GM19351 (cell line): ENCODE measurements at regions not wholly inside any gene's neighbourhood (a gene's known extent, or its start where the extent isn't known, plus 50 kb on each side); places are given as distances from the start of the nearest gene placed in this dataset.

Experiments used
- ATAC-seq: cut with Tn5 transposase; IDR thresholded peaks from one replicate; pipeline ENCODE4 v1.9.1; 2021; ENCODE audit warnings: mild to moderate bottlenecking, moderate library complexity; ENCODE audit not compliant: unreplicated experiment

DNA sequence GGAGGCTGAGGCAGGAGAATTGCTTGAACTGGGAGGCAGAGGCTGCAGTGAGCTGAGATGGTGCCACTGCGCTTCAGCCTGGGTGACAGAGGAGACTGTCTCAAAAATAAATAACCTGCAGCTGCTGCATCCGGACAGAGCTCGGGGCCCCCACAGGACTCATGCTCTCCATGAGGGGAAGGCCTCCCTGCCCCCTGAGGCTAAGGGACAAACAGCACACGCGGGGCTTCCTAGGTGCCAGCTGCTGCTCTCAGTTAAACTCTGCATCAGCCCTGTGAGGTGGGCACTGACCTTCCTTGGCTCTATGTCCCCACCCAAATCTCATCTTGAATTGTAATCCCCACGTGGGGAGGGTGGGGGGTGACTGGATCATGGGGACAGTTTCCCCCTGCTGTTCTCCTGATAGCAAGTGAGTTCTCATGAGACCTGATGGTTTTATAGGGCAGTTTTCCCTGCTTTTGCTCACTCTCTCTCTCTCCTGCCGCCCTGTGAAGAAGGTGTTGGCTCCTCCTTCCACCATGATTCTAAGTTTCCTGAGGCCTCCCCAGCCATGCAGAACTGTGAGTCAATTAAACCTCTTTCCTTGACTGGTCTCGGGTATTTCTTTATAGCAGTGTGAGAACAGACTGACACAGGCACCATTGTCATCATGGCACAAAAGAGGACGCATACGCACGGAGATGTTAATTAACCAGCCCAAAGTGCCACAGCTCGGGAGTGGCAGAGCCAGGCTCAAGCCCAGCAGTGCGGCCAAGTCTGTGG is 49.9 kb upstream of the TAF1B start:
- ATAC-seq = no peak
